Heart left ventricle (tissue), 16 donors: ENCODE measurements at regions not wholly inside any gene's neighbourhood (a gene's known extent, or its start where the extent isn't known, plus 50 kb on each side); places are given as distances from the start of the nearest gene placed in this dataset.

Experiments used
- ATAC-seq, 4 donors: fragments of 200-7000 bp; cut with Tn5 transposase; one replicate each; pipeline ENCODE4 v1.9.1; 2020 to 2022; ENCODE audit warnings: moderate library complexity in 4 of 4, mild to moderate bottlenecking in 3 of 4, moderate number of reproducible peaks in 1 of 4
- DNase-seq, 5 donors: peaks; one replicate each; pipeline ENCODE4 v3.0.0-alpha.2; 2020
- H3K27ac ChIP-seq, 12 donors: fragments of 200-600 bp; sonication (generic) in 4 of 12; one replicate each; pipeline versions ENCODE4 v1.5.0 to v1.8.0; 2016 to 2022; ENCODE audit warnings: mild to moderate bottlenecking in 2 of 12
- H3K27me3 ChIP-seq, 9 donors: fragments of 200-600 bp; sonication (generic) in 2 of 9; one replicate each; pipeline versions ENCODE4 v1.5.1 to v1.8.0; 2016 to 2022; ENCODE audit warnings: mild to moderate bottlenecking in 3 of 9
- H3K36me3 ChIP-seq, 9 donors: fragments of 200-600 bp; sonication (generic) in 2 of 9; one replicate each; pipeline versions ENCODE4 v1.5.0 to v1.8.0; 2018 to 2022; ENCODE audit warnings: mild to moderate bottlenecking in 2 of 9
- H3K4me1 ChIP-seq, 12 donors: fragments of 200-600 bp; sonication (generic) in 4 of 12; one replicate each; pipeline versions ENCODE4 v1.5.0 to v1.8.0; 2016 to 2022; ENCODE audit warnings: mild to moderate bottlenecking in 3 of 12
- H3K4me3 ChIP-seq, 12 donors: fragments of 200-600 bp; sonication (generic) in 4 of 12; one replicate each; pipeline versions ENCODE4 v1.5.0 to v1.8.0; 2017 to 2022; ENCODE audit warnings: mild to moderate bottlenecking in 9 of 12, moderate library complexity in 4 of 12
- H3K9me3 ChIP-seq, 12 donors: fragments of 200-600 bp; sonication (generic) in 4 of 12; one replicate each; pipeline versions ENCODE4 v1.5.0 to v1.8.0; 2016 to 2022; ENCODE audit warnings: mild to moderate bottlenecking in 1 of 12
- CTCF ChIP-seq, 12 donors: fragments of 200-600 bp; sonication (generic) in 4 of 12; IDR thresholded peaks; one replicate each; pipeline versions ENCODE4 v1.5.0 to v1.8.0; 2018 to 2022; ENCODE audit warnings: antibody characterized with exemption in 12 of 12, mild to moderate bottlenecking in 5 of 12
- POLR2A ChIP-seq, 2 donors: fragments of 450-650 bp; IDR thresholded peaks; one replicate each; pipeline ENCODE4 v1.6.1; 2017; ENCODE audit warnings: antibody characterized with exemption in 2 of 2, mild to moderate bottlenecking in 2 of 2, moderate library complexity in 2 of 2
- WGBS, 4 donors: extraction: QIAGEN DNeasy Blood & Tissue Kit in 2 of 4; methylation state at CpG; one replicate each; pipeline versions ENCODE4 v1.1.5 to v1.1.7; 2013 to 2018; 5-methylcytosine and 5-hydroxymethylcytosine counted together
- intact Hi-C, 10 donors: fragments of 100-400 bp; cut with DNase I; formaldehyde crosslinking; loops; one replicate each; pipeline versions ENCODE4 v1.11.1 to v1.14.2; 2022
- donor health status: ischemic (EF 13 %, LVEDD 7.1; RV severe dilation, severe dysfunction).
- donor health status: healthy with polysubstance abuse.
- donor health status: DM: no; HTN: yes; CAD: no.
- donor health status: DM: no; HTN: no; CAD: no.
- donor health status: ischemic (EF 25% LVEDD 6.9; RV normal size, moderate dysfunction).
- donor health status: ischemic (EF 25% LVEDD 5.7; RV mildly dilated, moderate dysfunction).
- donor health status: healthy.
- donor health status: DM: yes; HTN: yes; CAD: no.
- donor health status: ischemic (EF 35%, LVEDD 5.7; RV mildly dilated, moderate dysfunction).
- donor health status: nonischemic (EF 11% LVEDD 7.7; RV severe dilation, severe dysfunction).
- donor health status: DM: yes; HTN: yes; CAD: no.
- donor health status: PGD.
- donor health status: ischemic (EF 29% LVEDD 5.4; RV normal size, mild dysfunction).
- donor health status: nonischemic (EF 23%, LVEDD 6.1; RV moderate dilation, normal function).

DNA sequence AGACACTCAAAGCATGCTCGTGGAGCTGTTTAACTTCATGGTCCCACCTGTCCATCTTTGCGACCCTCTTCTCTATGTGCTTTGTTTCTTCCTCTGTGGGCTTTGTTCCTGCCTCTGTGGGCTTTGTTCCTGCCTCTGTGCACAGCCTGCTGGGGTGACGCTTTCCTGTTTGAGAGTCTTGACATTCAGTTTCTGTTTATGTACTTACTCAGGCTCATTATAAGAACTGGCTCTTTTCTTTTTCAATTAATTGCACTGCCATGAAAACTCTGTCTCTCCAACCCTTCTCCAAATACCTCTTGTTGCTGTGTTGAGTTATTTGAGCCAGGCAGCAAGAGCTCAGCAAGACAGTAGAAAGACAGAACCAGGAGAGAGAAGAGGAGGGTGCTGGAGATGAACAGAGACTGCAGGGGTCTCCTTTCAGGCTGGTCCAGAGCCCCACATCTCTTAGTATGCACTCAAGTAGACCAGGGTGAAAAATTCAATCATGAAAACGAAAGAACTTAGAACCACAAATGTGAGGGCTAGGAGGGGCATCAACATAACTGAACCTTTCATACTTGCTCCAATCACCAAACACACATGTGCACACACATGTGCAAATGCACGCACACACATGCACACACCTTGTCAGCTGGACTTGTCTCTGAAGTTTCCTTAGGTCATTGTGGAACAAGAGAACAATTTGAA, 88.3 kb upstream of the SGIP1 start:
- Histone ChIP-seq H3K9me3 (no peaks in the 10 kb centered on the region), H3K4me1 (peaks cover 0 to 33% (median 15%) of the 10 kb centered on the region in 12 donors), H3K4me3 (no peak overlapping the region), H3K36me3 (no peaks in the 10 kb centered on the region), H3K27me3 (no peaks in the 10 kb centered on the region), H3K27ac (peak overlapping the region in 11 of 12 donors; percentile 6 to 78 (median 41))
- TF ChIP-seq CTCF (IDR thresholded peaks at IDR 0.05) (peak in 3 of 12 donors; percentile 15 to 24 (median 20)), POLR2A (IDR thresholded peaks at IDR 0.05) (no peak)
- peak in 3 of 5 donors; percentile 26 to 41 (median 35) for DNase-seq
- ATAC-seq, result peak in 1 of 4 donors; percentile 59
- WGBS, 4 donors, result 62 to 73% (median 66%) methylated on average over 5 of the region's 5 CpGs
- intact Hi-C loops, result loop anchor here (1.0 to 10.0 kb wide), 15 partner anchors 57 to 488 kb away; no protein-coding TSS in a partner anchor

- peaks cover 0 to 40% (median 19%) of the 10 kb centered on the region in 12 donors for H3K4me1 ChIP-seq
- no peaks in the 10 kb centered on the region for H3K27me3 ChIP-seq
- ATAC-seq (peak in 3 of 4 donors; percentile 41 to 59 (median 57)), DNase-seq (peak in 2 of 5 donors; percentile 22 to 39)
- H3K27ac ChIP-seq, result peak overlapping the region in 5 of 12 donors; percentile 21 to 78 (median 64)
- WGBS, 4 donors, result 15 to 20% (median 17%) methylated on average over 8 of the region's 8 CpGs
- intact Hi-C loops, result loop anchor here (1.0 to 10.0 kb wide), 13 partner anchors 56 to 489 kb away; no protein-coding TSS in a partner anchor
- H3K9me3 ChIP-seq, result no peaks in the 10 kb centered on the region
- no peak for TF ChIP-seq POLR2A (IDR thresholded peaks at IDR 0.05)
- TF ChIP-seq CTCF (IDR thresholded peaks at IDR 0.05), result peak; percentile 74 to 94 (median 88)
- no peaks in the 10 kb centered on the region for H3K36me3 ChIP-seq
- no peak overlapping the region for H3K4me3 ChIP-seq
Observed at GRCh38 chr1:66446261-66447001, 87.5 kb upstream of the SGIP1 start.

- ATAC-seq (peak; percentile 89 to 93 (median 92)), DNase-seq (peak in 3 of 5 donors; percentile 23 to 58 (median 34))
- no peak for TF ChIP-seq CTCF (IDR thresholded peaks at IDR 0.05)
- TF ChIP-seq POLR2A (IDR thresholded peaks at IDR 0.05), result no peak
- Histone ChIP-seq H3K36me3 (no peaks in the 10 kb centered on the region), H3K4me1 (peaks cover 0 to 36% (median 18%) of the 10 kb centered on the region in 12 donors), H3K4me3 (no peak overlapping the region), H3K9me3 (no peaks in the 10 kb centered on the region), H3K27ac (peak overlapping the region; percentile 43 to 82 (median 70)), H3K27me3 (no peaks in the 10 kb centered on the region)
- intact Hi-C loops, result loop anchor here in 4 of 10 donors (2.0 to 10.0 kb wide), 5 partner anchors 52 to 277 kb away; no protein-coding TSS in a partner anchor
- 23 to 28% (median 27%) methylated on average over 3 of the region's 3 CpGs for WGBS, 4 donors
Observed at GRCh38 chr1:66450043-66450514, 83.9 kb upstream of the SGIP1 start.

DNA sequence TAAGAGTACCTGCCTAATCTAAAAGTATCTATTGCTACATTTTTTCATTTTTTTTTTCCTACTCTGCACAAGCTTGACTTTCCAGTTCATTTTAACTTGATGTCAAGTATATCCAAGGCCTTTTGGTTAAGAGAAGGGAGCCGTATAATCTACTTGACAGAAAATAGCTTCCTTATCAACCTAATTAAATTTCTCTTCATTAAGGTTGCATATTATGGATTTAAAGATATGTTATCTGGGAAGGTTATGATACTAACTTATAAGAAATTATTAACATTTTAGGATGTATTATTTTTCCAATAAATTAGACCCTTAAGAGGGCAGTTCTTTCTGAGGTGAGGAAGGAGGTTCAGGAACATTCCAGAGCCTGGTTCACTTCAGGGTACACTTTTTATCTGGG, 83.1 kb upstream of the SGIP1 start:
- Histone ChIP-seq H3K27me3 (no peaks in the 10 kb centered on the region), H3K36me3 (no peaks in the 10 kb centered on the region), H3K4me1 (peaks cover 0 to 28% (median 13%) of the 10 kb centered on the region in 12 donors), H3K4me3 (no peak overlapping the region), H3K27ac (peak overlapping the region in 11 of 12 donors; percentile 36 to 82 (median 74)), H3K9me3 (no peaks in the 10 kb centered on the region)
- ATAC-seq, result no peak
- TF ChIP-seq CTCF (IDR thresholded peaks at IDR 0.05), result no peak
- no peak for TF ChIP-seq POLR2A (IDR thresholded peaks at IDR 0.05)
- 47 to 73% (median 59%) methylated on average over 1 of the region's 1 CpG for WGBS, 4 donors
- DNase-seq, result no peak
- intact Hi-C loops, result loop anchor here in 4 of 10 donors (2.0 to 10.0 kb wide), 5 partner anchors 51 to 276 kb away; no protein-coding TSS in a partner anchor
